IMR-90 (cell line): ENCODE measurements at regions not wholly inside any gene's neighbourhood (a gene's known extent, or its start where the extent isn't known, plus 50 kb on each side); places are given as distances from the start of the nearest gene placed in this dataset.

Experiments used
- ATAC-seq: fragments of 200-7000 bp; cut with Tn5 transposase; 2 replicates; pipeline ENCODE4 v1.9.1; 2020; ENCODE audit warnings: low read depth, mild to moderate bottlenecking, moderate library complexity
- BruUV-seq: library from RNA; stranded (reverse); fragments of 400-500 nt; replicated peaks from 2 replicates; lab custom pipeline; 2021; lab: Mats Ljungman, UMichigan
- CTCF ChIA-PET: fragments of 300-600 bp; formaldehyde crosslinking; extraction: SDS; loops from one replicate; lab custom pipeline; 2021; ENCODE audit warnings: antibody characterized with exemption; lab: Yijun Ruan, JAX
- POLR2A ChIA-PET: fragments of 300-600 bp; sonication (Branson Sonifier 250); formaldehyde crosslinking; loops from one replicate; lab custom pipeline; 2022; ENCODE audit warnings: antibody characterized with exemption; ENCODE audit not compliant: unreplicated experiment; lab: Charles Lee
- DNase-seq: peaks from one replicate; pipeline ENCODE4 v3.0.0; 2013
- H2AFZ ChIP-seq: replicated peaks from 2 replicates; pipeline ENCODE3; 2013; ENCODE audit warnings: low read length, mild to moderate bottlenecking; ENCODE audit not compliant: poor library complexity
- H2AK5ac ChIP-seq: 2 replicates; pipeline ENCODE4 v1.6.1; 2013; ENCODE audit warnings: low read depth, low read length, inconsistent platforms
- H2AK9ac ChIP-seq: replicated peaks from 2 replicates; pipeline ENCODE3; 2013; ENCODE audit warnings: mild to moderate bottlenecking, low read depth, low read length, moderate library complexity; ENCODE audit not compliant: poor library complexity
- H2BK120ac ChIP-seq: 2 replicates; pipeline ENCODE4 v1.6.1; 2013; ENCODE audit warnings: low read depth, low read length, inconsistent platforms
- H2BK15ac ChIP-seq: 3 replicates; pipeline ENCODE4 v1.6.1; 2013; ENCODE audit warnings: low read depth, low read length, inconsistent platforms
- H2BK20ac ChIP-seq: 2 replicates; pipeline ENCODE4 v1.6.1; 2013; ENCODE audit warnings: low read depth, mild to moderate bottlenecking, inconsistent platforms, low read length, moderate library complexity
- H2BK5ac ChIP-seq: 2 replicates; pipeline ENCODE4 v1.6.1; 2013; ENCODE audit warnings: mild to moderate bottlenecking, low read depth, low read length, inconsistent platforms; ENCODE audit not compliant: poor library complexity, severe bottlenecking
- H3K14ac ChIP-seq: replicated peaks from 2 replicates; pipeline ENCODE4 v1.6.1; 2013; ENCODE audit warnings: low read depth, low read length, inconsistent platforms
- H3K18ac ChIP-seq: 2 replicates; pipeline ENCODE4 v1.6.1; 2013; ENCODE audit warnings: low read depth, low read length, control low read depth
- H3K23ac ChIP-seq: 2 replicates; pipeline ENCODE4 v1.6.1; 2013; ENCODE audit warnings: low read depth, low read length, inconsistent platforms
- H3K27ac ChIP-seq: 2 replicates; pipeline ENCODE4 v1.5.1; 2013; ENCODE audit warnings: mild to moderate bottlenecking, control low read depth, low read length; ENCODE audit not compliant: insufficient read depth
- H3K27me3 ChIP-seq: 2 replicates; pipeline ENCODE4 v1.6.1; 2013; ENCODE audit warnings: low read length; ENCODE audit not compliant: control insufficient read depth, insufficient read depth
- H3K36me3 ChIP-seq: 2 replicates; pipeline ENCODE4 v1.6.1; 2013; ENCODE audit warnings: low read length, mixed read lengths; ENCODE audit not compliant: control insufficient read depth, insufficient read depth
- H3K4ac ChIP-seq: 2 replicates; pipeline ENCODE4 v1.6.1; 2013; ENCODE audit warnings: low read depth, low read length, inconsistent platforms
- H3K4me1 ChIP-seq: 2 replicates; pipeline ENCODE4 v1.6.1; 2013; ENCODE audit warnings: low read length, mixed read lengths; ENCODE audit not compliant: control insufficient read depth, insufficient read depth
- H3K4me2 ChIP-seq: 2 replicates; pipeline ENCODE4 v1.6.1; 2013; ENCODE audit warnings: low read depth, mild to moderate bottlenecking, control low read depth, low read length, moderate library complexity
- H3K4me3 ChIP-seq: 2 replicates; pipeline ENCODE4 v1.5.1; 2013; ENCODE audit warnings: low read depth, mild to moderate bottlenecking, control low read depth, low read length, moderate library complexity; ENCODE audit not compliant: insufficient read depth
- H3K56ac ChIP-seq: 2 replicates; pipeline ENCODE4 v1.6.1; 2013; ENCODE audit warnings: low read length, inconsistent platforms; ENCODE audit not compliant: insufficient read depth; ENCODE audit errors: extremely low read depth
- H3K79me1 ChIP-seq, 2 experiments: 2 replicates each; pipeline ENCODE4 v1.6.1; 2013; ENCODE audit warnings: low read length in 2 of 2, inconsistent platforms in 1 of 2, low read depth in 1 of 2
- H3K9ac ChIP-seq: 2 replicates; pipeline ENCODE4 v1.6.1; 2013; ENCODE audit warnings: low read depth, low read length, control low read depth
- H3K9me1 ChIP-seq: 2 replicates; pipeline ENCODE4 v1.6.1; 2013; ENCODE audit warnings: low read length, inconsistent platforms; ENCODE audit not compliant: insufficient read depth
- H3K9me3 ChIP-seq: 2 replicates; pipeline ENCODE4 v1.6.1; 2013; ENCODE audit warnings: low read length; ENCODE audit not compliant: control insufficient read depth, insufficient read depth
- H4K20me1 ChIP-seq: 2 replicates; pipeline ENCODE4 v1.6.1; 2013; ENCODE audit warnings: low read length, inconsistent platforms; ENCODE audit not compliant: insufficient read depth
- H4K5ac ChIP-seq: 2 replicates; pipeline ENCODE4 v1.6.1; 2013; ENCODE audit warnings: mild to moderate bottlenecking, low read depth, low read length, control low read depth
- H4K8ac ChIP-seq, 2 experiments: 2 replicates each; pipeline ENCODE4 v1.6.1; 2013; ENCODE audit warnings: low read depth in 2 of 2, low read length in 2 of 2, control low read depth in 1 of 2, inconsistent platforms in 1 of 2
- H4K91ac ChIP-seq: 2 replicates; pipeline ENCODE4 v1.6.1; 2013; ENCODE audit warnings: low read depth, low read length, inconsistent platforms; ENCODE audit not compliant: insufficient read depth
- BHLHE40 ChIP-seq: fragments of 150-350 bp; IDR thresholded peaks from 2 replicates; pipeline ENCODE4 v1.6.1; 2016; ENCODE audit warnings: mild to moderate bottlenecking, low read depth, low read length
- CEBPB ChIP-seq: IDR thresholded peaks from 2 replicates; pipeline ENCODE4 v1.6.1; 2012; ENCODE audit warnings: low read depth, low read length, improper control_type of control experiment
- CHD1 ChIP-seq: IDR thresholded peaks from 2 replicates; pipeline ENCODE4 v1.6.1; 2012; ENCODE audit warnings: low read depth, low read length, improper control_type of control experiment
- FOS ChIP-seq: fragments of 150-350 bp; IDR thresholded peaks from 2 replicates; pipeline ENCODE4 v1.6.1; 2016; ENCODE audit warnings: low read depth, low read length
- MAFK ChIP-seq: IDR thresholded peaks from 2 replicates; pipeline ENCODE4 v1.6.1; 2012; ENCODE audit warnings: low read depth, low read length, improper control_type of control experiment
- MAZ ChIP-seq: IDR thresholded peaks from 2 replicates; pipeline ENCODE4 v1.6.1; 2012; ENCODE audit warnings: low read depth, mild to moderate bottlenecking, low read length, improper control_type of control experiment, moderate library complexity, borderline replicate concordance
- MXI1 ChIP-seq: IDR thresholded peaks from 2 replicates; pipeline ENCODE4 v1.6.1; 2012; ENCODE audit warnings: low read depth, mild to moderate bottlenecking, low read length, moderate library complexity, borderline replicate concordance
- NFE2L2 ChIP-seq: fragments of 150-350 bp; IDR thresholded peaks from 2 replicates; pipeline ENCODE4 v1.6.1; 2016; ENCODE audit warnings: low read depth, mild to moderate bottlenecking, low read length
- POLR2A ChIP-seq: IDR thresholded peaks from 2 replicates; pipeline ENCODE4 v1.6.1; 2012; ENCODE audit warnings: mild to moderate bottlenecking, low read depth, low read length
- RAD21 ChIP-seq: IDR thresholded peaks from 2 replicates; pipeline ENCODE4 v1.6.1; 2012; ENCODE audit warnings: low read length, improper control_type of control experiment
- RCOR1 ChIP-seq: IDR thresholded peaks from 2 replicates; pipeline ENCODE4 v1.6.1; 2012; ENCODE audit warnings: mild to moderate bottlenecking, low read length, improper control_type of control experiment; ENCODE audit not compliant: insufficient replicate concordance
- RFX5 ChIP-seq: IDR thresholded peaks from 2 replicates; pipeline ENCODE4 v1.8.0; 2012; ENCODE audit warnings: low read depth, mild to moderate bottlenecking, low read length, moderate library complexity
- SMC3 ChIP-seq: fragments of 150-350 bp; IDR thresholded peaks from 2 replicates; pipeline ENCODE4 v1.6.1; 2016; ENCODE audit warnings: low read depth, mild to moderate bottlenecking, antibody characterized with exemption, low read length, moderate library complexity
- WGBS, 2 experiments: methylation state at CpG; one replicate each; pipeline versions ENCODE4 v1.1.5 to v1.1.7; 2013; ENCODE audit warnings: missing lambda C conversion rate in 2 of 2; ENCODE audit not compliant: insufficient read length in 1 of 2; ENCODE audit errors: extremely low coverage in 2 of 2; 5-methylcytosine and 5-hydroxymethylcytosine counted together
- dilution Hi-C: fragments of 300-500 bp; cut with HindIII; formaldehyde crosslinking; loops from one replicate; pipeline ENCODE4 v1.14.3; 2018; ENCODE audit warnings: low sequenced_read_pairs; ENCODE audit not compliant: unreplicated experiment
- in situ Hi-C: fragments of 300-500 bp; cut with MboI; formaldehyde crosslinking; loops from 3 replicates; pipeline ENCODE4 v1.14.3; 2019; ENCODE audit warnings: low sequenced_read_pairs, inconsistent platforms, mixed read lengths
- intact Hi-C: fragments of 100-400 bp; cut with micrococcal nuclease; formaldehyde crosslinking; loops from 2 replicates; pipeline ENCODE4 v1.10.0; 2022
- TF ChIP-seq, protein P1 (sequence below): fragments of 150-350 bp; IDR thresholded peaks from 2 replicates; pipeline ENCODE4 v1.6.1; 2016; ENCODE audit warnings: low read depth, mild to moderate bottlenecking, low read length, moderate library complexity, borderline replicate concordance
- TF ChIP-seq, protein P2 (sequence below): fragments of 150-350 bp; IDR thresholded peaks from 2 replicates; pipeline ENCODE4 v1.6.1; 2017; ENCODE audit warnings: mild to moderate bottlenecking, antibody characterized with exemption, low read length, low read depth
- TF ChIP-seq, protein P3 (sequence below): conservative IDR thresholded peaks from 2 replicates; pipeline ENCODE4 v1.5.1; 2012; ENCODE audit warnings: mild to moderate bottlenecking, low read depth, low read length, improper control_type of control experiment

DNA sequence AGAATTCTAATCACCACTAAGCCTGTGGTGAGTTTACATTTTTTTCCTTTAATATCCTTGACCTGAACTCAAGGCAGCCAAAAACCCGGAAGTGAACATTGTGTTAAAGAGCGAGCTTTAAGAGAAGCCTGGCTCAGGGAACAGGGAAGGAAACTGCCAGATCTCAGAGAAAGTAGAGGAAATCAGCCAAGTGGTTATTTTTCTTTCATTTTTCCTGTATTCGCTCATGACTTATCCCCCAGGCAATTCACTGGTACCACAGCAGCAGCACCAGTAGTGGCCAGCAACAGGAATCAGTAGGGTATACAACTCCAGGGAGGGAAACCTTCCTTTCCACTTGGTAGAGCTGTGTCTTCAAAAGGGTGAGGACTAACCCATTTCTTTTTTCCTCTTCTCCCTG lies 89.6 kb upstream of the HMGCLL1 start:
- Histone ChIP-seq H3K9ac (no peak overlapping the region; the same call in 1 of the 2 replicates), H2BK15ac (peak overlapping the region; percentile 35; the same call in 1 of the 3 replicates), H2BK20ac (peak overlapping the region; percentile 41), H3K4ac (peak overlapping the region; percentile 59; the same call in 1 of the 2 replicates), H2AK9ac (no peak overlapping the region), H3K36me3 (no peaks in the 10 kb centered on the region), H4K91ac (no peak overlapping the region), H4K8ac (peak overlapping the region; percentile 24 to 75; a peak in 3 of 4 replicates), H3K27ac (peak overlapping the region; percentile 54; the same call in 1 of the 2 replicates), H3K4me2 (no peak overlapping the region; the same call in 1 of the 2 replicates), H2AFZ (peak overlapping the region; percentile 18), H3K56ac (peak overlapping the region; percentile 16; the same call in 1 of the 2 replicates), H3K4me1 (peaks cover 4% of the 10 kb centered on the region; the same call in 1 of the 2 replicates), H2BK5ac (no peak overlapping the region), H3K9me3 (0 out of 2 replicates have a peak, but pooled peaks cover 2% of the 10 kb centered on the region), H3K14ac (peak overlapping the region; percentile 49; the same call in 1 of the 2 replicates), H3K27me3 (no peaks in the 10 kb centered on the region), H4K5ac (peak overlapping the region; percentile 65), H3K18ac (peak overlapping the region; percentile 76), H3K79me1 (no peaks in the 10 kb centered on the region), H2AK5ac (no peak overlapping the region), H3K9me1 (no peaks in the 10 kb centered on the region), H4K20me1 (no peaks in the 10 kb centered on the region), H3K23ac (no peak overlapping the region; the same call in 1 of the 2 replicates), H3K4me3 (no peak overlapping the region), H2BK120ac (peak overlapping the region; percentile 77)
- no TSS peak for BruUV-seq
- CTCF ChIA-PET = interaction anchor here (0.7 kb wide), 2 partner anchors 230 to 1269 kb away, joined by 3 read pairs; no protein-coding TSS in a partner anchor
- in situ Hi-C loops (no loop called here), intact Hi-C loops (no loop called here), dilution Hi-C loops (no loop called here)
- DNase-seq (peak; percentile 44), ATAC-seq (peak; percentile 76)
- WGBS, 2 experiments = no CpG with 5 or more reads among the region's 3 CpGs
- TF ChIP-seq MAZ = no peak
- no peak for TF ChIP-seq MAFK
- TF ChIP-seq POLR2A = no peak
- TF ChIP-seq BHLHE40 = no peak
- TF ChIP-seq CHD1 = no peak
- no peak for TF ChIP-seq SMC3
- TF ChIP-seq MXI1 = no peak
- TF ChIP-seq, protein P1, sequence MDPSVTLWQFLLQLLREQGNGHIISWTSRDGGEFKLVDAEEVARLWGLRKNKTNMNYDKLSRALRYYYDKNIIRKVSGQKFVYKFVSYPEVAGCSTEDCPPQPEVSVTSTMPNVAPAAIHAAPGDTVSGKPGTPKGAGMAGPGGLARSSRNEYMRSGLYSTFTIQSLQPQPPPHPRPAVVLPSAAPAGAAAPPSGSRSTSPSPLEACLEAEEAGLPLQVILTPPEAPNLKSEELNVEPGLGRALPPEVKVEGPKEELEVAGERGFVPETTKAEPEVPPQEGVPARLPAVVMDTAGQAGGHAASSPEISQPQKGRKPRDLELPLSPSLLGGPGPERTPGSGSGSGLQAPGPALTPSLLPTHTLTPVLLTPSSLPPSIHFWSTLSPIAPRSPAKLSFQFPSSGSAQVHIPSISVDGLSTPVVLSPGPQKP = no peak
- no peak for TF ChIP-seq RFX5
- TF ChIP-seq NFE2L2 = no peak
- TF ChIP-seq, protein P2, sequence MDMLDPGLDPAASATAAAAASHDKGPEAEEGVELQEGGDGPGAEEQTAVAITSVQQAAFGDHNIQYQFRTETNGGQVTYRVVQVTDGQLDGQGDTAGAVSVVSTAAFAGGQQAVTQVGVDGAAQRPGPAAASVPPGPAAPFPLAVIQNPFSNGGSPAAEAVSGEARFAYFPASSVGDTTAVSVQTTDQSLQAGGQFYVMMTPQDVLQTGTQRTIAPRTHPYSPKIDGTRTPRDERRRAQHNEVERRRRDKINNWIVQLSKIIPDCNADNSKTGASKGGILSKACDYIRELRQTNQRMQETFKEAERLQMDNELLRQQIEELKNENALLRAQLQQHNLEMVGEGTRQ = no peak
- TF ChIP-seq RAD21 = no peak
- TF ChIP-seq FOS = no peak
- no peak for TF ChIP-seq RCOR1
- TF ChIP-seq, protein P3, sequence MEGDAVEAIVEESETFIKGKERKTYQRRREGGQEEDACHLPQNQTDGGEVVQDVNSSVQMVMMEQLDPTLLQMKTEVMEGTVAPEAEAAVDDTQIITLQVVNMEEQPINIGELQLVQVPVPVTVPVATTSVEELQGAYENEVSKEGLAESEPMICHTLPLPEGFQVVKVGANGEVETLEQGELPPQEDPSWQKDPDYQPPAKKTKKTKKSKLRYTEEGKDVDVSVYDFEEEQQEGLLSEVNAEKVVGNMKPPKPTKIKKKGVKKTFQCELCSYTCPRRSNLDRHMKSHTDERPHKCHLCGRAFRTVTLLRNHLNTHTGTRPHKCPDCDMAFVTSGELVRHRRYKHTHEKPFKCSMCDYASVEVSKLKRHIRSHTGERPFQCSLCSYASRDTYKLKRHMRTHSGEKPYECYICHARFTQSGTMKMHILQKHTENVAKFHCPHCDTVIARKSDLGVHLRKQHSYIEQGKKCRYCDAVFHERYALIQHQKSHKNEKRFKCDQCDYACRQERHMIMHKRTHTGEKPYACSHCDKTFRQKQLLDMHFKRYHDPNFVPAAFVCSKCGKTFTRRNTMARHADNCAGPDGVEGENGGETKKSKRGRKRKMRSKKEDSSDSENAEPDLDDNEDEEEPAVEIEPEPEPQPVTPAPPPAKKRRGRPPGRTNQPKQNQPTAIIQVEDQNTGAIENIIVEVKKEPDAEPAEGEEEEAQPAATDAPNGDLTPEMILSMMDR = no peak
- TF ChIP-seq CEBPB = no peak
- POLR2A ChIA-PET = no interaction called here
